ENCODE measurements at regions not wholly inside any gene's neighbourhood (a gene's known extent, or its start where the extent isn't known, plus 50 kb on each side); places are given as distances from the start of the nearest gene placed in this dataset.
"Not testable (repeated sequence)": the region's sequence is repeated elsewhere in the genome, so short reads cannot be mapped to it uniquely, and the experiment has no call there.

DNA sequence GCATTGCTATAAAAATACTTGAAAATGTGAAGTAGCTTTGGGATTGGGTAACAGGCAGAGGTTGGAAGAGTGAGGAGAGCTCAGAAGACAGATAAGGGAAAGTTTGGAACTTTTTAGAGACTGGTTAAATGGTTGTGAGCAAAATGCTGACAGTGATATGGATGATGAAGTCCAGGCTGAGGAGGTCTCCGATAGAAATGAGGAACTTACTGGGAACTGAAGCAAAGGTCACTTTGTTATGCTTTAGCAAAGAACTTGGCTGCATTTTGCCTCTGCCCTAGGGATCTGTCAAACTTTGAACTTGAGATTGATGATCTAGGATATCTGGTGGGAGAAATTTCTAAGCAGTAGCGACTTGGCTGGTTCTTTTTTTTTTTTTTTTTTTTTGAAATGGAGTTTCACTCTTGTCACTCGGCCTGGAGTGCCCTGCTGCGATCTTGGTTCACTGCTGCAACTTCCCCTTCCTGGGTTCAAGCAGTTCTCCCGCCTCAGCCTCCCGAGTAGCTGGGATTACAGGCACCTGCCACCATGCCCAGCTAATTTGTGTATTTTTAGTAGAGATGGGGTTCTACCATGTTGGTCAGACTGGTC is 998.9 kb downstream of the TLE1 start:
- POLR2A ChIA-PET = no interaction called here
- H3K27me3 Mint-ChIP-seq (ENCODE audit: low read depth) = no peaks in the 10 kb centered on the region

DNA sequence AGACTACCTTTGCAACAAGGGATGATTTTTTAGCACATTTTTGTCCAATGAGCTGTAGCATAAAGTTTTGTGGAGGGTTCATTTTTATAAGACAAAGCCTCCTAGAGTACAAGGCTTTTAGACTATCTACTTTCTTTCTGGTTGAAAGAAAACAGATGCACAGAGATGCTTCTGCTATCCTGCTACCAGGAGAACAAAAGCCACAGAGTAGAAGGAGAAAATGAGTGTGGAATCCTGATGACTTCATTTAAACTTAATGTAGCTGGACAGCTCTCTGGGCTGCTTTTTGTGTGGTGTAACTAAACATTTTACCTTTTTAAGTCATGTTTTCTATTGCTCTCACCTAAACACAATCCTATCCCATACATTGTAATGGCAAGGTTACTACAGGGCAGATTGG is 1009.4 kb downstream of the TLE1 start:
- POLR2A ChIA-PET = no interaction called here
- no peaks in the 10 kb centered on the region for H3K4me1 Mint-ChIP-seq (ENCODE audit: low read depth)

More for the DNA sequence above, 998.9 kb downstream of the TLE1 start:
- peaks cover 4% of the 10 kb centered on the region for H3K9me3 Mint-ChIP-seq (ENCODE audit: insufficient read depth)
- H3K27ac Mint-ChIP-seq = no peak overlapping the region
- ATAC-seq = no peak
- H3K36me3 Mint-ChIP-seq (ENCODE audit: low read depth) = no peaks in the 10 kb centered on the region
- no peak overlapping the region for H3K4me3 Mint-ChIP-seq
- no peak for DNase-seq
- H3K4me1 Mint-ChIP-seq (ENCODE audit: low read depth) = no peaks in the 10 kb centered on the region
- CTCF ChIA-PET = no interaction called here

GRCh38 chr9:80678906-80679305 is 1010.4 kb downstream of the TLE1 start:
- ChIA-PET CTCF (no interaction called here), POLR2A (no interaction called here)
- H3K4me1 Mint-ChIP-seq (ENCODE audit: low read depth) = no peaks in the 10 kb centered on the region
- H3K4me3 Mint-ChIP-seq = no peak overlapping the region
- ATAC-seq (no peak), DNase-seq (no peak)
- H3K27ac Mint-ChIP-seq = no peak overlapping the region
- H3K36me3 Mint-ChIP-seq (ENCODE audit: low read depth) = no peaks in the 10 kb centered on the region
- no peaks in the 10 kb centered on the region for H3K9me3 Mint-ChIP-seq (ENCODE audit: insufficient read depth)
- H3K27me3 Mint-ChIP-seq (ENCODE audit: low read depth) = no peaks in the 10 kb centered on the region

More for the DNA sequence above, 1009.4 kb downstream of the TLE1 start:
- Mint-ChIP-seq H3K4me3 (no peak overlapping the region), H3K9me3 (ENCODE audit: insufficient read depth) (no peaks in the 10 kb centered on the region), H3K27me3 (ENCODE audit: low read depth) (no peaks in the 10 kb centered on the region), H3K36me3 (ENCODE audit: low read depth) (no peaks in the 10 kb centered on the region), H3K27ac (no peak overlapping the region)
- CTCF ChIA-PET = no interaction called here
- DNase-seq (no peak), ATAC-seq (no peak)

- no peaks in the 10 kb centered on the region for H3K4me1 Mint-ChIP-seq (ENCODE audit: low read depth)
- ChIA-PET CTCF (no interaction called here), POLR2A (no interaction called here)
These were observed 1015.9 kb downstream of the TLE1 start for GRCh38 chr9:80673496-80673895.

DNA sequence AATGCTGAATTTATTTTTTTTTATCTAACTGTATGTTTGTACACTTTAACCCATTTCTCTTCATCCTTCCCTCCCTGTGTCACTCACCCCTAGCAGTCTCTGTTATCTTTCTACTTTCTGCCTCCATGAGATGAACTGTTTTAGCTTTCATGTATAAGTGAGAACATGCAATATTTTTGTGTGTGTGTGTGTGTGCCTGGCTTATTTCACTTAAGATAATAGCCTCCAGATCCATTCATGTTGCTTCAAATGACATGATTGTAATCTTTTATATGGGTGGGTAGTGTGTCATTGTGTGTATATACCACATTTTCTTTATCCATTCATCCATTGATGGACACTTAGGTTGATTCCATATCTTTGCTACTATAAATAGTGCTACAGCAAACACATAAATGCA is 1023.9 kb downstream of the TLE1 start:
- H3K36me3 Mint-ChIP-seq (ENCODE audit: low read depth) = no peaks in the 10 kb centered on the region
- DNase-seq = no peak
- ChIA-PET CTCF (no interaction called here), POLR2A (no interaction called here)
- H3K27ac Mint-ChIP-seq = no peak overlapping the region
- no peak for ATAC-seq
- H3K27me3 Mint-ChIP-seq (ENCODE audit: low read depth) = no peaks in the 10 kb centered on the region
- no peaks in the 10 kb centered on the region for H3K4me1 Mint-ChIP-seq (ENCODE audit: low read depth)
- peaks cover 11% of the 10 kb centered on the region for H3K9me3 Mint-ChIP-seq (ENCODE audit: insufficient read depth)
- H3K4me3 Mint-ChIP-seq = no peak overlapping the region

More at GRCh38 chr9:80673496-80673895, 1015.9 kb downstream of the TLE1 start:
- H3K4me3 Mint-ChIP-seq = no peak overlapping the region
- H3K27me3 Mint-ChIP-seq (ENCODE audit: low read depth) = no peaks in the 10 kb centered on the region
- H3K27ac Mint-ChIP-seq = no peak overlapping the region
- H3K9me3 Mint-ChIP-seq (ENCODE audit: insufficient read depth) = peaks cover 6% of the 10 kb centered on the region
- H3K36me3 Mint-ChIP-seq (ENCODE audit: low read depth) = no peaks in the 10 kb centered on the region
- no peak for ATAC-seq
- DNase-seq = no peak

DNA sequence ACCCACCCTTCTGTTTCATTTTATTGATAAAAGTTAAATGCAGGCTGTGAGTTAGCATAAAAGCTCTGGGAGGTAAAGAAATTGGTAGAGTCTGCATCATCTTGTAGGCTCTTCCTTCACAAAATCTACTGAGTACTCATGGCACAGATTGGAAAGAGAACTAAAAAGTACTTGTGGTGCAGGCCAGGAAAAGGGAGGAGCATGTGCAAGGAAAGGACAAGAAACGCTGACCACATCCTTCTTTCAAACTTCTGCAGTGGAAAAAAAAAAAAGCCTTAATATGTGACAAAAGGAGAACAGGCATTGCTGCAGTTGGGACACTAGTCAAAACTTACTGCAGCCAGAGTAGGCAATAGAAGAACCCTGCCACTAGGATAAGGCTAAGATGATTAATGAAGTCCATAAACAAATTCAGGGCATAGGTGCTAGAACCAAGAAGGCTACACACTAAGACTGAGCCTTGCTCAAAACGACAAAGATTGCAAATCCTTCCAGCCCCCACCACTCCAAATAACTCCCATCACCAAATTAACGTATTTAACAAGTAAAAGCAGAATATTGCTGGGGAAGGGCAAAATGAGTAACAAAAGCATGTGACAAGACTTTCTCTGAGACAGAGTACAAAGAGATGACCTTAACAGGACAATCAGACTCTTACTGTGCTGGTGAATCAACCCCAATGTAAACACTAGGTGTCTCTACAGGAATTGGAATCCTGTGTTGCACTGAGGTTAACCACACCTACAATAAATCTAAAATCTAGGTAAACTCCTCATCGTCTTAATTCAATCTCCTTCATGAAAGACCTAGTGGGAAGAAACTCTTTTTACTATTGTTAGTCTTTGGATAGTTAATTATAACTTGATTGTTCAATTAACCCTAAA is 1024.8 kb downstream of the TLE1 start:
- H3K4me1 Mint-ChIP-seq (ENCODE audit: low read depth) = no peaks in the 10 kb centered on the region
- ATAC-seq (no peak), DNase-seq (no peak)
- no peaks in the 10 kb centered on the region for H3K27me3 Mint-ChIP-seq (ENCODE audit: low read depth)
- H3K27ac Mint-ChIP-seq = no peak overlapping the region
- H3K4me3 Mint-ChIP-seq = no peak overlapping the region
- H3K36me3 Mint-ChIP-seq (ENCODE audit: low read depth) = no peaks in the 10 kb centered on the region
- peaks cover 11% of the 10 kb centered on the region for H3K9me3 Mint-ChIP-seq (ENCODE audit: insufficient read depth)
- ChIA-PET CTCF (no interaction called here), POLR2A (no interaction called here)

DNA sequence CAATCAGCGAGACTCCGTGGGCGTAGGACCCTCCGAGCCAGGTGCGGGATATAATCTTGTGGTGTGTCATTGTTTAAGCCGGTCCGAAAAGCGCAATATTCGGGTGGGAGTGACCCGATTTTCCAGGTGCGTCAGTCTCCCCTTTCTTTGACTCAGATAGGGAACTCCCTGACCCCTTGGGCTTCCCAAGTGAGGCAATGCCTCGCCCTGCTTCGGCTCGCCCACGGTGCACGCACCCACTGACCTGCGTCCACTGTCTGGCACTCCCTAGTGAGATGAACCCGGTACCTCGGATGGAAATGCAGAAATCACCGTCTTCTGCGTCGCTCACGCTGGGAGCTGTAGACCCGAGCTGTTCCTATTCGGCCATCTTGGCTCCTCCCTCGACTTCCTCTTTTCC is 1029.6 kb downstream of the TLE1 start:
- CTCF ChIA-PET; H3K9me3 Mint-ChIP-seq (ENCODE audit: insufficient read depth); H3K36me3 Mint-ChIP-seq (ENCODE audit: low read depth); H3K27me3 Mint-ChIP-seq (ENCODE audit: low read depth); ATAC-seq; POLR2A ChIA-PET; H3K4me3 Mint-ChIP-seq; H3K4me1 Mint-ChIP-seq (ENCODE audit: low read depth); H3K27ac Mint-ChIP-seq; DNase-seq: not testable (repeated sequence)

GRCh38 chr9:80651044-80651443 is 1038.3 kb downstream of the TLE1 start:
- CTCF ChIA-PET = no interaction called here
- Mint-ChIP-seq H3K4me1 (ENCODE audit: low read depth) (no peaks in the 10 kb centered on the region), H3K27ac (no peak overlapping the region), H3K4me3 (no peak overlapping the region), H3K27me3 (ENCODE audit: low read depth) (no peaks in the 10 kb centered on the region), H3K36me3 (ENCODE audit: low read depth) (no peaks in the 10 kb centered on the region), H3K9me3 (ENCODE audit: insufficient read depth) (peaks cover 2% of the 10 kb centered on the region)
- DNase-seq (no peak), ATAC-seq (no peak)
- POLR2A ChIA-PET = no interaction called here

DNA sequence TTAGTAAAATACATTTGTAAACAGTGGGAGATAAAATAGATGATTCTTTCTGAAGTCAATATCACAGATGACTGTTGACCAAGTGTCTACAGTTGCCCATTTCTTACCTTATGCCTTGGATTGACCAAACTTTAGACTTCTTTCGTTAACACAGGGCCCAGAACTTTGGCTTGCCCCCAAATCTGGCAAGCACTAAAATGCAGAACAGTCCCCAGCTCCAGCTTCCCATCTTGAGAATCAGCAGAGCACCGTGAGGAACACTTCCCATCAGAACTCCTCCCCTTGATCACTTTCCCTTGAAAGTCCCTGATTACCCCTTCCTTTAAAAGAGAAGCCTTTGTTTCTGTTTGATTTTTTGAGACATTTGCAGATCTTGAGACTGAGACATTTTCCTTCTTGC is 1039.9 kb downstream of the TLE1 start:
- H3K27ac Mint-ChIP-seq = no peak overlapping the region
- DNase-seq (no peak), ATAC-seq (no peak)
- no peaks in the 10 kb centered on the region for H3K27me3 Mint-ChIP-seq (ENCODE audit: low read depth)
- peaks cover 5% of the 10 kb centered on the region for H3K9me3 Mint-ChIP-seq (ENCODE audit: insufficient read depth)
- no peaks in the 10 kb centered on the region for H3K4me1 Mint-ChIP-seq (ENCODE audit: low read depth)
- H3K4me3 Mint-ChIP-seq = no peak overlapping the region
- no peaks in the 10 kb centered on the region for H3K36me3 Mint-ChIP-seq (ENCODE audit: low read depth)
- ChIA-PET POLR2A (no interaction called here), CTCF (no interaction called here)

DNA sequence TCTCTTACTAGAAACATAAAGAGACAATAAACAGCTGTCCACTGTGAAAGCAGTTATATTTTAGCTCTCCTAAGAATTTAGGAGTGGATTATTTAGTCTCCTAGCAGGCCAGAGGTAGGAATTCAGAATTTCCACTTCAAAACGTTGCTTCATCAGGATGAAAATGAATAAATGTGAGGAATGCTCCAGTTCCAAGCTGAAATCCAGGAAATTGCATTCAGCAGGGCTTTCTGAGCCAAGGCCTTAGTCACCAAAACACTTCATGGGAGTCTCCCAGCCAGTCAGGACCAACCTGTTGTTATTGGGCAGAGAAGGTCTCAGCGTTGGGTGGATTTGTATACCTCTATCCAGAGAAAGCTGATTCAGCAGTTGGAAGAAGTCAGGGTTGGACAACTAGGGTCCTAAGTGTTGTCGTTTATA is 1040.3 kb downstream of the TLE1 start:
- no peaks in the 10 kb centered on the region for H3K36me3 Mint-ChIP-seq (ENCODE audit: low read depth)
- DNase-seq = no peak
- ChIA-PET CTCF (no interaction called here), POLR2A (no interaction called here)
- ATAC-seq = no peak
- H3K27me3 Mint-ChIP-seq (ENCODE audit: low read depth) = no peaks in the 10 kb centered on the region
- H3K4me1 Mint-ChIP-seq (ENCODE audit: low read depth) = no peaks in the 10 kb centered on the region
- no peak overlapping the region for H3K4me3 Mint-ChIP-seq
- H3K27ac Mint-ChIP-seq = no peak overlapping the region
- H3K9me3 Mint-ChIP-seq (ENCODE audit: insufficient read depth) = peaks cover 8% of the 10 kb centered on the region

DNA sequence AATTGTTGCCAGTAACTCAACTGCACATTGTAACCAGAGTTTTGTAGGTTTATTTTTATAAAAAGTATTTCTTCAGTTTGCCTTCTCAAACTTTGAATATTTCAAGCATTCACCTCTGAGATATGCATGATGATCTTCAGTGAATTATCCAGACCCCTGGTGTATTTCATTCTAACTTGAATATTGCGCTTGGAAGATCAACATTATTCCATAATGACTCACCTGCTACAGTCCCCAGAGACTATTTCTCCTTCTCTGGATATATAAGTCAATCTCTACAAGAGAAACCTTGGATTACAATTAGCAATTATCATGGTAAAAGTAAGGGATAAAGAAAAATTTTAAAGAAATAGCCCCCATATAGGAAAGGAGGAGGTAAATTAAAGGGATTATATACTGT is 1041.0 kb downstream of the TLE1 start:
- Mint-ChIP-seq H3K27me3 (ENCODE audit: low read depth) (no peaks in the 10 kb centered on the region), H3K27ac (no peak overlapping the region), H3K9me3 (ENCODE audit: insufficient read depth) (peaks cover 8% of the 10 kb centered on the region), H3K36me3 (ENCODE audit: low read depth) (no peaks in the 10 kb centered on the region), H3K4me3 (no peak overlapping the region), H3K4me1 (ENCODE audit: low read depth) (no peaks in the 10 kb centered on the region)
- ATAC-seq (no peak), DNase-seq (no peak)
- CTCF ChIA-PET = no interaction called here
- POLR2A ChIA-PET = no interaction called here

GRCh38 chr9:80646211-80646610 is 1043.1 kb downstream of the TLE1 start:
- Mint-ChIP-seq H3K4me3 (no peak overlapping the region), H3K36me3 (ENCODE audit: low read depth) (no peaks in the 10 kb centered on the region), H3K4me1 (ENCODE audit: low read depth) (no peaks in the 10 kb centered on the region), H3K27ac (no peak overlapping the region), H3K27me3 (ENCODE audit: low read depth) (no peaks in the 10 kb centered on the region), H3K9me3 (ENCODE audit: insufficient read depth) (peaks cover 8% of the 10 kb centered on the region)
- DNase-seq (no peak), ATAC-seq (no peak)
- CTCF ChIA-PET = no interaction called here
- POLR2A ChIA-PET = no interaction called here

DNA sequence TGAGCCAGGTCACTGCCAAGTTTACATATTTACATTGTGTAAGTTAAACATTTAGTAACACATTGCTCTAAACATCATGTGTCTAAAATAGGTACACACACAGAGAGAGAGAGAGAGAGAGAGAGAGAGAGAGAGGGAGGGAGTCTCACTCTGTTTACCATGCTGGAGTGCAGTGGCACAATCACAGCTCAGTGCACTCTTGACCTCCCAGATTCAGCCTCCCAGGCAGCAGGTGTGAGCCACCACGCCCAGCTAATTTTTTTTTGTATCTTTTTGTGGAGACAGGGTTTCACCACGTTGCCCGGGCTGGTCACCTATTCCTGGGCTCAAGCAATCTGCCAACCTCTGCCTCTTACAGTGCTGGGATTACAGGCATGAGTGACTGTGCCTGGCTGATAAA is 1045.3 kb downstream of the TLE1 start:
- no peaks in the 10 kb centered on the region for H3K27me3 Mint-ChIP-seq (ENCODE audit: low read depth)
- CTCF ChIA-PET = no interaction called here

More for the DNA sequence above, 1045.3 kb downstream of the TLE1 start:
- ATAC-seq (no peak), DNase-seq (no peak)
- no peaks in the 10 kb centered on the region for H3K36me3 Mint-ChIP-seq (ENCODE audit: low read depth)
- H3K9me3 Mint-ChIP-seq (ENCODE audit: insufficient read depth) = peaks cover 8% of the 10 kb centered on the region
- POLR2A ChIA-PET = no interaction called here
- no peak overlapping the region for H3K4me3 Mint-ChIP-seq
- H3K4me1 Mint-ChIP-seq (ENCODE audit: low read depth) = no peaks in the 10 kb centered on the region
- H3K27ac Mint-ChIP-seq = no peak overlapping the region
